ENCODE measurements at regions not wholly inside any gene's neighbourhood (a gene's known extent, or its start where the extent isn't known, plus 50 kb on each side); places are given as distances from the start of the nearest gene placed in this dataset.
"Not testable (repeated sequence)": the region's sequence is repeated elsewhere in the genome, so short reads cannot be mapped to it uniquely, and the experiment has no call there.

DNA sequence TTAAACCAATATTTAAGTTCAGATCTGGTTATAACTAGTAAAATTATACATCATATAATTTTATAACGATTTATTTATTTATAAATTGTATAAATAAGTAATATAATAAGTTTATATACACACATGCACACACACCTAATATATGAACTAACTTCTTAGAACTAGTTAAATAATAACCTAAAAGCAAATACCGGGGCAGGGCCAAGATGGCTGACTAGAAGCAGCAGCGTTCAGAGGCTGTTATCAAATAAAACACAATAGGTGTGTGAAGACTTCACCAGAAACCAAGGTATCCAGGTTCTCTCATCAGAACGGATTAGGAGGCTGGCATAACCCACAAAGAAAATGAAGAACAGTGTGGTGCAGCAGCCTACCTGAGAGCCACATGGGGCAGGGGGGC lies 653.6 kb upstream of the CBLB start:
- 87 to 100% methylated on average over 1 to 2 of the region's 4 CpGs for WGBS, 2 experiments (ENCODE audit: insufficient coverage in 2 of 2)

DNA sequence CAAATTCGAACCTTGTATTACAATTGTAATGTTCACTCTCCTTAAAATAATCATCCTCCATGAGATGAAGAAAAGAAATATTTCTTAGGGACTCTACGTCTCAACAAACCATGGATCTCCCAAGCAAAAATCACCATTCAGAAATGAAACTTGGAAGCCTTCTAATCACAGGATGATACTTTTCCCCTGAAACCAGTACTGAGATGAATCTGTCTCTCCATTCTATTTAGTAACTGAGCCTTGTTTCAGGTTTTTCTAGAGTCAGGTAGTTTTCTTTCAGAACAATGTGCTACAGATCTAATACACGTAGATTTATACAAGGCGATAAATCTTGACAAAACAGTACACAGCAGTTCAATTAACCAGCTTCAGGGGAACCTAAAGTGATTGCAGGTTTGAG lies 660.1 kb upstream of the CBLB start:
- Histone ChIP-seq H3K9me3 (ENCODE audit: control insufficient read depth, low read length) (no peaks in the 10 kb centered on the region), H3K4me3 (ENCODE audit: extremely low read depth, insufficient read depth, low read length, poor library complexity, severe bottlenecking) (no peak overlapping the region), H3K36me3 (ENCODE audit: control insufficient read depth, insufficient read depth, low read length) (no peaks in the 10 kb centered on the region), H3K4me1 (ENCODE audit: control insufficient read depth, insufficient read depth, low read length, poor library complexity, severe bottlenecking) (peaks cover 3% of the 10 kb centered on the region), H3K27ac (ENCODE audit: low read depth, low read length, severe bottlenecking) (no peak overlapping the region)
- WGBS, 2 experiments (ENCODE audit: insufficient coverage in 2 of 2): 92 to 94% methylated on average over 2 of the region's 4 CpGs

More for the DNA sequence above, 653.6 kb upstream of the CBLB start:
- no peaks in the 10 kb centered on the region for H3K9me3 ChIP-seq (ENCODE audit: control insufficient read depth, low read length)
- no peaks in the 10 kb centered on the region for H3K4me1 ChIP-seq (ENCODE audit: control insufficient read depth, insufficient read depth, low read length, poor library complexity, severe bottlenecking)
- H3K4me3 ChIP-seq (ENCODE audit: extremely low read depth, insufficient read depth, low read length, poor library complexity, severe bottlenecking): no peak overlapping the region
- H3K36me3 ChIP-seq (ENCODE audit: control insufficient read depth, insufficient read depth, low read length): no peaks in the 10 kb centered on the region
- H3K27ac ChIP-seq (ENCODE audit: low read depth, low read length, severe bottlenecking): no peak overlapping the region

- no peak overlapping the region for H3K4me3 ChIP-seq (ENCODE audit: extremely low read depth, insufficient read depth, low read length, poor library complexity, severe bottlenecking)
- no peaks in the 10 kb centered on the region for H3K9me3 ChIP-seq (ENCODE audit: control insufficient read depth, low read length)
- no peak overlapping the region for H3K27ac ChIP-seq (ENCODE audit: low read depth, low read length, severe bottlenecking)
- no peaks in the 10 kb centered on the region for H3K36me3 ChIP-seq (ENCODE audit: control insufficient read depth, insufficient read depth, low read length)
- peaks cover 6% of the 10 kb centered on the region for H3K4me1 ChIP-seq (ENCODE audit: control insufficient read depth, insufficient read depth, low read length, poor library complexity, severe bottlenecking)
These were observed 660.9 kb upstream of the CBLB start for GRCh38 chr3:106529738-106530137.

- Histone ChIP-seq H3K27ac (ENCODE audit: low read depth, low read length, severe bottlenecking) (no peak overlapping the region), H3K36me3 (ENCODE audit: control insufficient read depth, insufficient read depth, low read length) (no peaks in the 10 kb centered on the region), H3K9me3 (ENCODE audit: control insufficient read depth, low read length) (no peaks in the 10 kb centered on the region), H3K4me1 (ENCODE audit: control insufficient read depth, insufficient read depth, low read length, poor library complexity, severe bottlenecking) (peaks cover 6% of the 10 kb centered on the region), H3K4me3 (ENCODE audit: extremely low read depth, insufficient read depth, low read length, poor library complexity, severe bottlenecking) (no peak overlapping the region)
- 100% methylated on average over 1 of the region's 1 CpG; no CpG with 5 or more reads in 1 of the 2 experiments for WGBS, 2 experiments (ENCODE audit: insufficient coverage in 2 of 2)
These were observed 661.6 kb upstream of the CBLB start for GRCh38 chr3:106530367-106530766.

DNA sequence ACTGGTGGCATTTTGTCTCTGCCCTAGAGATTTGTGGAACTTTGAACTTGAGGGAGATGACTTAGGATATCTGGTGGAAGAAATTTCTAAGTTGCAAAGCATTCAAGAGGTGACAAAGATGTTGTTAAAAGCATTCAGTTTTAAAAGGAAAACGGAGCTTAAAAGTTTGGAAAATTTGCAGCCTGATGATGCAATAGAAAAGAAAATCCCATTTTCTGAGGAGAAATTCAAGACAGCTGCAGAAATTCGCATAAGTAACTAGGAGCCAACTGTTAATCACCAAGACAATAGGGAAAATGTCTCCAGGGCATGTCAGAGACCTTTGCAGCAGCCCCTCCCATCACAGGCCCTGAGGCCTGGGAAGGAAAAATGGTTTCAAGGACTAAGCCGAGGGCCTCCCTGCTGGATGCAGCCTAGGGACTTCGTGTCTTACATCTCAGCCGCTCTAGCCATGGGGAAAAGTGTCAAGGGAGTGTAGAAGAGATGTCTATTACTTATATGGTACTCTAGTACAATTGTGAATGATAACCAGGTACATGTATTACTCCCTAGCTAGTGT lies 663.0 kb upstream of the CBLB start:
- H3K4me3 ChIP-seq (ENCODE audit: extremely low read depth, insufficient read depth, low read length, poor library complexity, severe bottlenecking); H3K9me3 ChIP-seq (ENCODE audit: control insufficient read depth, low read length); H3K36me3 ChIP-seq (ENCODE audit: control insufficient read depth, insufficient read depth, low read length); H3K4me1 ChIP-seq (ENCODE audit: control insufficient read depth, insufficient read depth, low read length, poor library complexity, severe bottlenecking); H3K27ac ChIP-seq (ENCODE audit: low read depth, low read length, severe bottlenecking): not testable (repeated sequence)
- WGBS, 2 experiments (ENCODE audit: insufficient coverage in 2 of 2): 86 to 88% methylated on average over 1 to 2 of the region's 5 CpGs

DNA sequence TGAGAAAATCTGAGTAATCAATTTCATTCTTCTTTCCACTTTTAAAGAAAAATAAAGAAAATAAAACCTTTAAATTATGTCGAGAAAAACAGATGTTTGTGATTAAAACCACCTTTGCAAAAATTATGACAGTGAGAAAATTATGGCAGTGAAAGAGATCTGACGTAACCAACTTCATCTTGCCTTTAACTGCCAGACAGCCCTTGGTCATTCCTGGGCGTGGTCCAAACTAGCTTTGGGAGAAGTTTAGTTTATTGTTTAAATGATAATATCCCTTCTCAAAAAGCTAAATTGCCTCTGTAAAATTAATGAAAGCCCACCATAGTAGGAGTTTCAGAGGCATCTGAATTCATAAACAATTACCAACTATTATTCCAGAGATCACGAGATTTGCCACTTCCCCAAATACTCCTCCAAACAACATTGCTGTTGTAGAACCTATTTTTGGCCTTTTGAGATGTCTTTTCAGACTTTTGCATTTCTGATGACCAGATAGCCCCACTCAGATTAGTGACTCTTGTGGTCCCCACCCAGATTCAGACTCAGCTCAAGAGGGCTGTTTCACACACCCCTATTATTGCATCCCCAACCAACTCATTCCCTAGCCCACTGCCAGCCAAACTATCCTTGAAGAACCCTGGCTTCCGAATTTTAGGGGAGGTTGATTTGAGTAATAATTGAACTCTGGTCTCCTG lies 664.4 kb upstream of the CBLB start:
- Histone ChIP-seq H3K27ac (ENCODE audit: low read depth, low read length, severe bottlenecking) (no peak overlapping the region), H3K4me3 (ENCODE audit: extremely low read depth, insufficient read depth, low read length, poor library complexity, severe bottlenecking) (no peak overlapping the region), H3K4me1 (ENCODE audit: control insufficient read depth, insufficient read depth, low read length, poor library complexity, severe bottlenecking) (peaks cover 6% of the 10 kb centered on the region), H3K36me3 (ENCODE audit: control insufficient read depth, insufficient read depth, low read length) (no peaks in the 10 kb centered on the region), H3K9me3 (ENCODE audit: control insufficient read depth, low read length) (no peaks in the 10 kb centered on the region)
- WGBS, 2 experiments (ENCODE audit: insufficient coverage in 2 of 2): 100% methylated on average over 1 of the region's 5 CpGs

- peaks cover 6% of the 10 kb centered on the region for H3K4me1 ChIP-seq (ENCODE audit: control insufficient read depth, insufficient read depth, low read length, poor library complexity, severe bottlenecking)
- H3K9me3 ChIP-seq (ENCODE audit: control insufficient read depth, low read length): no peaks in the 10 kb centered on the region
- H3K4me3 ChIP-seq (ENCODE audit: extremely low read depth, insufficient read depth, low read length, poor library complexity, severe bottlenecking): no peak overlapping the region
These were observed 665.0 kb upstream of the CBLB start for GRCh38 chr3:106533788-106534160.

GRCh38 chr3:106534206-106534605 lies 665.4 kb upstream of the CBLB start:
- WGBS, 2 experiments (ENCODE audit: insufficient coverage in 2 of 2): 84 to 86% methylated on average over 6 to 8 of the region's 9 CpGs
- H3K9me3 ChIP-seq (ENCODE audit: control insufficient read depth, low read length): no peaks in the 10 kb centered on the region
- H3K4me3 ChIP-seq (ENCODE audit: extremely low read depth, insufficient read depth, low read length, poor library complexity, severe bottlenecking): no peak overlapping the region
- no peak overlapping the region for H3K27ac ChIP-seq (ENCODE audit: low read depth, low read length, severe bottlenecking)
- peaks cover 6% of the 10 kb centered on the region for H3K4me1 ChIP-seq (ENCODE audit: control insufficient read depth, insufficient read depth, low read length, poor library complexity, severe bottlenecking)
- no peaks in the 10 kb centered on the region for H3K36me3 ChIP-seq (ENCODE audit: control insufficient read depth, insufficient read depth, low read length)

More at GRCh38 chr3:106533788-106534160, 665.0 kb upstream of the CBLB start:
- no peaks in the 10 kb centered on the region for H3K36me3 ChIP-seq (ENCODE audit: control insufficient read depth, insufficient read depth, low read length)
- no peak overlapping the region for H3K27ac ChIP-seq (ENCODE audit: low read depth, low read length, severe bottlenecking)

- Histone ChIP-seq H3K4me1 (ENCODE audit: control insufficient read depth, insufficient read depth, low read length, poor library complexity, severe bottlenecking) (no peaks in the 10 kb centered on the region), H3K27ac (ENCODE audit: low read depth, low read length, severe bottlenecking) (no peak overlapping the region), H3K4me3 (ENCODE audit: extremely low read depth, insufficient read depth, low read length, poor library complexity, severe bottlenecking) (no peak overlapping the region), H3K9me3 (ENCODE audit: control insufficient read depth, low read length) (no peaks in the 10 kb centered on the region), H3K36me3 (ENCODE audit: control insufficient read depth, insufficient read depth, low read length) (no peaks in the 10 kb centered on the region)
- 90 to 92% methylated on average over 1 to 3 of the region's 3 CpGs for WGBS, 2 experiments (ENCODE audit: insufficient coverage in 2 of 2)
These were observed 671.9 kb upstream of the CBLB start for GRCh38 chr3:106540743-106541142.

- 44 to 61% methylated on average over 3 to 4 of the region's 6 CpGs for whole genome bisulfite sequencing, 2 experiments (ENCODE audit: insufficient coverage in 2 of 2)
- no peak overlapping the region for H3K27ac ChIP-seq (ENCODE audit: low read depth, low read length, severe bottlenecking)
- H3K4me3 ChIP-seq (ENCODE audit: extremely low read depth, insufficient read depth, low read length, poor library complexity, severe bottlenecking): no peak overlapping the region
- no peaks in the 10 kb centered on the region for H3K36me3 ChIP-seq (ENCODE audit: control insufficient read depth, insufficient read depth, low read length)
- H3K9me3 ChIP-seq (ENCODE audit: control insufficient read depth, low read length): no peaks in the 10 kb centered on the region
- H3K4me1 ChIP-seq (ENCODE audit: control insufficient read depth, insufficient read depth, low read length, poor library complexity, severe bottlenecking): no peaks in the 10 kb centered on the region
These were observed 673.4 kb upstream of the CBLB start for GRCh38 chr3:106542101-106542769.
